ENCODE measurements at regions not wholly inside any gene's neighbourhood (a gene's known extent, or its start where the extent isn't known, plus 50 kb on each side); places are given as distances from the start of the nearest gene placed in this dataset.

GRCh38 chr1:87688136-87688535 lies 359.5 kb downstream of the LMO4 start:
- peaks cover 4% of the 10 kb centered on the region for H3K4me1 ChIP-seq (ENCODE audit: control insufficient read depth, insufficient read depth, low read length, unreplicated experiment)
- H2AFZ ChIP-seq (ENCODE audit: low read length, unreplicated experiment) = no peak overlapping the region
- H3K4me3 ChIP-seq (ENCODE audit: low read depth, low read length) = no peak overlapping the region
- no peaks in the 10 kb centered on the region for H3K79me2 ChIP-seq (ENCODE audit: control insufficient read depth, insufficient read depth, low read length, unreplicated experiment)
- H3K36me3 ChIP-seq (ENCODE audit: insufficient read depth, low read length) = no peaks in the 10 kb centered on the region
- no peaks in the 10 kb centered on the region for H3K27me3 ChIP-seq (ENCODE audit: insufficient read depth, low read length)
- no peak overlapping the region for H3K27ac ChIP-seq (ENCODE audit: low read depth, low read length)

GRCh38 chr1:87689487-87689886 lies 360.8 kb downstream of the LMO4 start:
- peaks cover 4% of the 10 kb centered on the region for H3K4me1 ChIP-seq (ENCODE audit: control insufficient read depth, insufficient read depth, low read length, unreplicated experiment)
- H3K36me3 ChIP-seq (ENCODE audit: insufficient read depth, low read length) = no peaks in the 10 kb centered on the region
- H2AFZ ChIP-seq (ENCODE audit: low read length, unreplicated experiment) = no peak overlapping the region
- no peaks in the 10 kb centered on the region for H3K79me2 ChIP-seq (ENCODE audit: control insufficient read depth, insufficient read depth, low read length, unreplicated experiment)
- no peak overlapping the region for H3K27ac ChIP-seq (ENCODE audit: low read depth, low read length)
- no peaks in the 10 kb centered on the region for H3K27me3 ChIP-seq (ENCODE audit: insufficient read depth, low read length)
- no peak overlapping the region for H3K4me3 ChIP-seq (ENCODE audit: low read depth, low read length)

- no peaks in the 10 kb centered on the region for H3K27me3 ChIP-seq (ENCODE audit: insufficient read depth, low read length)
- no peaks in the 10 kb centered on the region for H3K36me3 ChIP-seq (ENCODE audit: insufficient read depth, low read length)
- H2AFZ ChIP-seq (ENCODE audit: low read length, unreplicated experiment) = no peak overlapping the region
- H3K4me1 ChIP-seq (ENCODE audit: control insufficient read depth, insufficient read depth, low read length, unreplicated experiment) = no peaks in the 10 kb centered on the region
- no peak overlapping the region for H3K27ac ChIP-seq (ENCODE audit: low read depth, low read length)
- no peak overlapping the region for H3K4me3 ChIP-seq (ENCODE audit: low read depth, low read length)
- H3K79me2 ChIP-seq (ENCODE audit: control insufficient read depth, insufficient read depth, low read length, unreplicated experiment) = no peaks in the 10 kb centered on the region
Measured at GRCh38 chr1:87696483-87696882, 367.8 kb downstream of the LMO4 start.

- H3K4me3 ChIP-seq (ENCODE audit: low read depth, low read length) = no peak overlapping the region
- no peak overlapping the region for H2AFZ ChIP-seq (ENCODE audit: low read length, unreplicated experiment)
- H3K79me2 ChIP-seq (ENCODE audit: control insufficient read depth, insufficient read depth, low read length, unreplicated experiment) = no peaks in the 10 kb centered on the region
- no peaks in the 10 kb centered on the region for H3K27me3 ChIP-seq (ENCODE audit: insufficient read depth, low read length)
- no peaks in the 10 kb centered on the region for H3K36me3 ChIP-seq (ENCODE audit: insufficient read depth, low read length)
- H3K4me1 ChIP-seq (ENCODE audit: control insufficient read depth, insufficient read depth, low read length, unreplicated experiment) = no peaks in the 10 kb centered on the region
- no peak overlapping the region for H3K27ac ChIP-seq (ENCODE audit: low read depth, low read length)
Measured at GRCh38 chr1:87702455-87702854, 373.8 kb downstream of the LMO4 start.

- Histone ChIP-seq H2AFZ (ENCODE audit: low read length, unreplicated experiment) (no peak overlapping the region), H3K27me3 (ENCODE audit: insufficient read depth, low read length) (no peaks in the 10 kb centered on the region), H3K4me3 (ENCODE audit: low read depth, low read length) (no peak overlapping the region), H3K36me3 (ENCODE audit: insufficient read depth, low read length) (no peaks in the 10 kb centered on the region), H3K79me2 (ENCODE audit: control insufficient read depth, insufficient read depth, low read length, unreplicated experiment) (no peaks in the 10 kb centered on the region), H3K4me1 (ENCODE audit: control insufficient read depth, insufficient read depth, low read length, unreplicated experiment) (no peaks in the 10 kb centered on the region), H3K27ac (ENCODE audit: low read depth, low read length) (no peak overlapping the region)
Measured at GRCh38 chr1:87705233-87705632, 376.6 kb downstream of the LMO4 start.

GRCh38 chr1:87706203-87706602 lies 377.5 kb downstream of the LMO4 start:
- Histone ChIP-seq H2AFZ (ENCODE audit: low read length, unreplicated experiment) (no peak overlapping the region), H3K36me3 (ENCODE audit: insufficient read depth, low read length) (no peaks in the 10 kb centered on the region), H3K27ac (ENCODE audit: low read depth, low read length) (no peak overlapping the region), H3K79me2 (ENCODE audit: control insufficient read depth, insufficient read depth, low read length, unreplicated experiment) (no peaks in the 10 kb centered on the region), H3K4me3 (ENCODE audit: low read depth, low read length) (no peak overlapping the region), H3K4me1 (ENCODE audit: control insufficient read depth, insufficient read depth, low read length, unreplicated experiment) (no peaks in the 10 kb centered on the region), H3K27me3 (ENCODE audit: insufficient read depth, low read length) (no peaks in the 10 kb centered on the region)

- no peaks in the 10 kb centered on the region for H3K27me3 ChIP-seq (ENCODE audit: insufficient read depth, low read length)
- H3K36me3 ChIP-seq (ENCODE audit: insufficient read depth, low read length) = no peaks in the 10 kb centered on the region
- no peaks in the 10 kb centered on the region for H3K4me1 ChIP-seq (ENCODE audit: control insufficient read depth, insufficient read depth, low read length, unreplicated experiment)
- no peak overlapping the region for H2AFZ ChIP-seq (ENCODE audit: low read length, unreplicated experiment)
- H3K27ac ChIP-seq (ENCODE audit: low read depth, low read length) = no peak overlapping the region
- no peak overlapping the region for H3K4me3 ChIP-seq (ENCODE audit: low read depth, low read length)
- H3K79me2 ChIP-seq (ENCODE audit: control insufficient read depth, insufficient read depth, low read length, unreplicated experiment) = no peaks in the 10 kb centered on the region
Measured at GRCh38 chr1:87706779-87707228, 378.1 kb downstream of the LMO4 start.

GRCh38 chr1:87707411-87707810 lies 378.7 kb downstream of the LMO4 start:
- no peaks in the 10 kb centered on the region for H3K79me2 ChIP-seq (ENCODE audit: control insufficient read depth, insufficient read depth, low read length, unreplicated experiment)
- no peaks in the 10 kb centered on the region for H3K36me3 ChIP-seq (ENCODE audit: insufficient read depth, low read length)
- no peaks in the 10 kb centered on the region for H3K4me1 ChIP-seq (ENCODE audit: control insufficient read depth, insufficient read depth, low read length, unreplicated experiment)
- no peak overlapping the region for H2AFZ ChIP-seq (ENCODE audit: low read length, unreplicated experiment)
- no peak overlapping the region for H3K4me3 ChIP-seq (ENCODE audit: low read depth, low read length)
- H3K27ac ChIP-seq (ENCODE audit: low read depth, low read length) = no peak overlapping the region
- no peaks in the 10 kb centered on the region for H3K27me3 ChIP-seq (ENCODE audit: insufficient read depth, low read length)

GRCh38 chr1:87712261-87713010 lies 383.8 kb downstream of the LMO4 start:
- no peak overlapping the region for H3K4me3 ChIP-seq (ENCODE audit: low read depth, low read length)
- no peak overlapping the region for H2AFZ ChIP-seq (ENCODE audit: low read length, unreplicated experiment)
- no peaks in the 10 kb centered on the region for H3K79me2 ChIP-seq (ENCODE audit: control insufficient read depth, insufficient read depth, low read length, unreplicated experiment)
- H3K27me3 ChIP-seq (ENCODE audit: insufficient read depth, low read length) = no peaks in the 10 kb centered on the region
- no peak overlapping the region for H3K27ac ChIP-seq (ENCODE audit: low read depth, low read length)
- H3K4me1 ChIP-seq (ENCODE audit: control insufficient read depth, insufficient read depth, low read length, unreplicated experiment) = no peaks in the 10 kb centered on the region
- no peaks in the 10 kb centered on the region for H3K36me3 ChIP-seq (ENCODE audit: insufficient read depth, low read length)

GRCh38 chr1:87714278-87714677 lies 385.6 kb downstream of the LMO4 start:
- no peak overlapping the region for H2AFZ ChIP-seq (ENCODE audit: low read length, unreplicated experiment)
- H3K27me3 ChIP-seq (ENCODE audit: insufficient read depth, low read length) = no peaks in the 10 kb centered on the region
- H3K36me3 ChIP-seq (ENCODE audit: insufficient read depth, low read length) = no peaks in the 10 kb centered on the region
- no peak overlapping the region for H3K27ac ChIP-seq (ENCODE audit: low read depth, low read length)
- no peaks in the 10 kb centered on the region for H3K4me1 ChIP-seq (ENCODE audit: control insufficient read depth, insufficient read depth, low read length, unreplicated experiment)
- no peak overlapping the region for H3K4me3 ChIP-seq (ENCODE audit: low read depth, low read length)
- no peaks in the 10 kb centered on the region for H3K79me2 ChIP-seq (ENCODE audit: control insufficient read depth, insufficient read depth, low read length, unreplicated experiment)

- Histone ChIP-seq H3K4me1 (ENCODE audit: control insufficient read depth, insufficient read depth, low read length, unreplicated experiment) (no peaks in the 10 kb centered on the region), H2AFZ (ENCODE audit: low read length, unreplicated experiment) (no peak overlapping the region), H3K36me3 (ENCODE audit: insufficient read depth, low read length) (no peaks in the 10 kb centered on the region), H3K27me3 (ENCODE audit: insufficient read depth, low read length) (no peaks in the 10 kb centered on the region), H3K4me3 (ENCODE audit: low read depth, low read length) (no peak overlapping the region), H3K27ac (ENCODE audit: low read depth, low read length) (no peak overlapping the region), H3K79me2 (ENCODE audit: control insufficient read depth, insufficient read depth, low read length, unreplicated experiment) (no peaks in the 10 kb centered on the region)
Measured at GRCh38 chr1:87715052-87715451, 386.4 kb downstream of the LMO4 start.
